ENCODE measurements at regions not wholly inside any gene's neighbourhood (a gene's known extent, or its start where the extent isn't known, plus 50 kb on each side); places are given as distances from the start of the nearest gene placed in this dataset.

GRCh38 chr1:157277913-157278312 is 139.7 kb upstream of the ETV3 start:
- ChIA-PET CTCF (no interaction called here), POLR2A (ENCODE audit: low non-redundant PET) (no interaction called here)
- TF ChIP-seq, protein P1, sequence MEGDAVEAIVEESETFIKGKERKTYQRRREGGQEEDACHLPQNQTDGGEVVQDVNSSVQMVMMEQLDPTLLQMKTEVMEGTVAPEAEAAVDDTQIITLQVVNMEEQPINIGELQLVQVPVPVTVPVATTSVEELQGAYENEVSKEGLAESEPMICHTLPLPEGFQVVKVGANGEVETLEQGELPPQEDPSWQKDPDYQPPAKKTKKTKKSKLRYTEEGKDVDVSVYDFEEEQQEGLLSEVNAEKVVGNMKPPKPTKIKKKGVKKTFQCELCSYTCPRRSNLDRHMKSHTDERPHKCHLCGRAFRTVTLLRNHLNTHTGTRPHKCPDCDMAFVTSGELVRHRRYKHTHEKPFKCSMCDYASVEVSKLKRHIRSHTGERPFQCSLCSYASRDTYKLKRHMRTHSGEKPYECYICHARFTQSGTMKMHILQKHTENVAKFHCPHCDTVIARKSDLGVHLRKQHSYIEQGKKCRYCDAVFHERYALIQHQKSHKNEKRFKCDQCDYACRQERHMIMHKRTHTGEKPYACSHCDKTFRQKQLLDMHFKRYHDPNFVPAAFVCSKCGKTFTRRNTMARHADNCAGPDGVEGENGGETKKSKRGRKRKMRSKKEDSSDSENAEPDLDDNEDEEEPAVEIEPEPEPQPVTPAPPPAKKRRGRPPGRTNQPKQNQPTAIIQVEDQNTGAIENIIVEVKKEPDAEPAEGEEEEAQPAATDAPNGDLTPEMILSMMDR (conservative IDR thresholded peaks at IDR 0.05; ENCODE audit: low read depth): no peak
- no peak for DNase-seq (ENCODE audit: low spot score)
- H3K27ac ChIP-seq: no peak overlapping the region

DNA sequence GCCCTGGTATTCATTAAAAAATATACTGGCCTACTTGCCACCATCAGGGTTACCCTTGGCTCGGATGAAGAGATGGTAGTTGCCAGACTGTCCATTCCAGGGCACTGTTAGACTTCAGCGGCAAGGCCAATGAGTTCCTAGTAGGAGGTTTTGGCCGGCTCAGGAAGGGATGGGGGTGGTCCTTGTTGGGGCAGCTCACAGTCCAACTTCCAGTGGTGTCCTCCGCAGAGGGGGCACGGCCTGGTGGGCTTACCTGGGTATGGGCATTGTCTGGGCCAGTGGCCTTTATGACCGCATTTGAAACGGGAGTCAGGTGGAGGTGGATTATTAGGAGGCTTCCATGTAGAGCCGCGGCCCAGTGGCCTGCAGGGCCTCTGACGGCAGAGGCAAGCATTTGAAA is 139.1 kb upstream of the ETV3 start:
- DNase-seq (ENCODE audit: low spot score): no peak
- POLR2A ChIA-PET (ENCODE audit: low non-redundant PET): no interaction called here
- no peak overlapping the region for H3K27ac ChIP-seq
- TF ChIP-seq, protein P1 (conservative IDR thresholded peaks at IDR 0.05; ENCODE audit: low read depth): no peak
- CTCF ChIA-PET: interaction anchor here (0.7 kb wide), 1 partner anchor 12 kb away, joined by 4 read pairs; no protein-coding TSS in a partner anchor

- POLR2A ChIA-PET (ENCODE audit: low non-redundant PET): no interaction called here
- DNase-seq (ENCODE audit: low spot score): peak; percentile 6
- CTCF ChIA-PET: no interaction called here
- H3K27ac ChIP-seq: no peak overlapping the region
- TF ChIP-seq, protein P1 (conservative IDR thresholded peaks at IDR 0.05; ENCODE audit: low read depth): no peak
These were observed 136.7 kb upstream of the ETV3 start for GRCh38 chr1:157274698-157275534.

DNA sequence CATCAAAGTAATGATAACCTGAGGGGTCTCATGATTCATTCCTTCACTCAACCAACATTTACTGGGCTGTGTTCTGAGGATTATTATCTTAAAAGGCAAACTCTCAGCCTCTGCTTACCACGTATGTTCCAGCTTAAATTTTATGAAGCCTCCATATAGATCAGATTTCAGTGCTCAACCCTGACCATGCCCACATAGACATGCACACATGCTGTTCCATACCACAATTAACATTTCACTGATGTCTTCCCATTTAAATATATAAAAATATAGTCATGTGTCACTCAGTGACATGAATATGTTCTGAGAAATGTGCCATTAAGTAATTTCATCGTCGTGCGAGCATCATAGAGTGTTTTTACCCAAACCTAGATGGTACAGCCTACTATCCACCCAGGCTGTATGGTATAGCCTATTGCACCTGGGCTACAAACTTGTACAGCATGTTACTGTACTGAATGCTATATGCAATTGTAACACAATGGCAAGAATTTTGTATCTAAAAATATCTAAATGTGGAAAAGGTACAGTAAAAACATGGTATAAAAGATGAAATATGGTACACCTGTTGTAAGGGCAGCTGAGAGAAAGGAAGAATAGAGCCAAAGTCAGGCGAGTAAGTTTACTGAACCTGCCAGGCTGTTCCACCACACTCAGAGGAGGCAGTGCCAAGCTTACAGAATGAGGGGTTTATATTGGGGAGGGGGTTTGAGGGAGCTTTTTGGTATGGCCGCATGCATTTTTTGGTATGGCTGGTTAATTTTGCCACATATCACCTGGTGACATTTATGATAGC is 134.7 kb upstream of the ETV3 start:
- no peak overlapping the region for H3K27ac ChIP-seq
- POLR2A ChIA-PET (ENCODE audit: low non-redundant PET): no interaction called here
- TF ChIP-seq, protein P1 (conservative IDR thresholded peaks at IDR 0.05; ENCODE audit: low read depth): no peak
- no peak for DNase-seq (ENCODE audit: low spot score)
- CTCF ChIA-PET: interaction anchor here (0.7 kb wide), 1 partner anchor 98 kb away, joined by 4 read pairs; no protein-coding TSS in a partner anchor

DNA sequence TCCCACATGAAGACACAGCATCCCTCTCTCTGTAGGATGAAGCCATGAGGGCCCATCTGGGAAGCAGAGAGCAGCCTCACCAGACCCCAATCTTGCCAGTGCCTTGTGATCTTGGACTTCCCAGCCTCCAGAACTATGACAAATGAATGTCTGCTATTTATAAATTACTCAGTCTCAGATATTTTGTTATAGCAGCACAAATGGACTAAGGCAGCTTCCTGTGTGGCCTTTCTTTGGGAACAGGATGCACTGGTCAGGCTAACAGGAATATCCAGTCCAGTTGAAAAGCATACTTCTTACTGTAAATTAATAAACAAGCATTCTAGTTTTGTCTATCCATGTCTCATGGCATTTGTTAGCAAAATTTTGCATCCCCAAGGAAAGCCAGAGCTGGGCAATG is 134.1 kb upstream of the ETV3 start:
- POLR2A ChIA-PET (ENCODE audit: low non-redundant PET): no interaction called here
- CTCF ChIA-PET: no interaction called here
- no peak overlapping the region for H3K27ac ChIP-seq
- no peak for DNase-seq (ENCODE audit: low spot score)
- TF ChIP-seq, protein P1 (conservative IDR thresholded peaks at IDR 0.05; ENCODE audit: low read depth): no peak

DNA sequence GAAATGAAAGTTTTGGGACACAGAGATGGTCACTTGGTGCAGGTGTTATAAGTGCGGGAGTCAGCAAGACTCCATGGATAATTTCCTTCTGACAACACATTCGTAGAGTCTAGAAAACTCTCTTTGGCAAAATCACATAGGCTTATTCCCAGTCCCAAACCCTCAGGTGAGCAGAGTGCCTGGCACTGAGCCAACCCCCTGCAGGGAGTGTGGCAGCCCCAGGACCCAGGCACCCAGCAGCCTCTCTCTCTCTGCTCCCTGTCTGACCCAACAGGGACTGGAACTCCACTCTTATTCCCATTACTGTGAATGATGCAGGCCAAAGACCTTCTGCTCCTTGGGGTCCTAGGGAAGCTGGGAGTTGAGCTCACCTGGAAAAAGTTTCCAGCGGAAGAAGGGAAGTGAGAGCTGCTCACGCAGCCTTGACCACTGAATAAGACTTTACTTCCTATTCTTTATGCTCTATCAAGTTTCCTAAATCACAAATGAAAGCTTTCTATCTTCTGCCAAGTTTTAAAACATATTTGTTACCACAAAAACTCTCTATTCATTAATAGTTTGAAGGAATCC is 132.6 kb upstream of the ETV3 start:
- ChIA-PET CTCF (no interaction called here), POLR2A (ENCODE audit: low non-redundant PET) (no interaction called here)
- TF ChIP-seq, protein P1 (conservative IDR thresholded peaks at IDR 0.05; ENCODE audit: low read depth): no peak
- no peak for DNase-seq (ENCODE audit: low spot score)
- H3K27ac ChIP-seq: no peak overlapping the region

Measured in RWPE1 (cell line).